ENCODE measurements at regions not wholly inside any gene's neighbourhood (a gene's known extent, or its start where the extent isn't known, plus 50 kb on each side); places are given as distances from the start of the nearest gene placed in this dataset.

DNA sequence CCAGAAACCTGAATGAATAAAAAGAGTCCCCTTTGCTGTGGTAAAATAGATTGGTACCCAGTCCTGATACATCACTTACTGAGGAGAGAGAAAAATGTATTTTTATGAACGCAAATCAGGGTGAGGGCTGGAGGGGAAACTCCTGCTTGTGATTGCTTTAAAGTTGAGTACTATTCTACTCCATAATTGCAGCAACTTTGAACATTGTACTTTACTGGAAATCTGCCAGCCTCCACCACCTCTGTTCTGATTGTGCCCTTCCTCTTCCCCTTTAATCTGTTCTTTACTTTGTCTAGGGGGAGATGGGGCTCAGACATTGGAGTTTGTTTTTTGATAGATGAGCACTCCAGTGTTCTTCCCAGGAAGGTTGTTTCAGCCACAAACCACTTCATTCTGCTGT, 81.9 kb downstream of the C3orf38 start:
- no peaks in the 10 kb centered on the region for H3K4me1 ChIP-seq (ENCODE audit: control insufficient read depth in 2 of 3, insufficient read depth in 2 of 3, low read depth in 1 of 3, low read length in 3 of 3)
- TF ChIP-seq, protein P1, sequence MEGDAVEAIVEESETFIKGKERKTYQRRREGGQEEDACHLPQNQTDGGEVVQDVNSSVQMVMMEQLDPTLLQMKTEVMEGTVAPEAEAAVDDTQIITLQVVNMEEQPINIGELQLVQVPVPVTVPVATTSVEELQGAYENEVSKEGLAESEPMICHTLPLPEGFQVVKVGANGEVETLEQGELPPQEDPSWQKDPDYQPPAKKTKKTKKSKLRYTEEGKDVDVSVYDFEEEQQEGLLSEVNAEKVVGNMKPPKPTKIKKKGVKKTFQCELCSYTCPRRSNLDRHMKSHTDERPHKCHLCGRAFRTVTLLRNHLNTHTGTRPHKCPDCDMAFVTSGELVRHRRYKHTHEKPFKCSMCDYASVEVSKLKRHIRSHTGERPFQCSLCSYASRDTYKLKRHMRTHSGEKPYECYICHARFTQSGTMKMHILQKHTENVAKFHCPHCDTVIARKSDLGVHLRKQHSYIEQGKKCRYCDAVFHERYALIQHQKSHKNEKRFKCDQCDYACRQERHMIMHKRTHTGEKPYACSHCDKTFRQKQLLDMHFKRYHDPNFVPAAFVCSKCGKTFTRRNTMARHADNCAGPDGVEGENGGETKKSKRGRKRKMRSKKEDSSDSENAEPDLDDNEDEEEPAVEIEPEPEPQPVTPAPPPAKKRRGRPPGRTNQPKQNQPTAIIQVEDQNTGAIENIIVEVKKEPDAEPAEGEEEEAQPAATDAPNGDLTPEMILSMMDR (IDR thresholded peaks at IDR 0.05; ENCODE audit: borderline replicate concordance, extremely low read depth, insufficient read depth) = no peak
- no peak overlapping the region for H3K27ac ChIP-seq (ENCODE audit: low read depth in 2 of 2, low read length in 2 of 2)
- no peak for DNase-seq
- no peaks in the 10 kb centered on the region for H3K9me3 ChIP-seq (ENCODE audit: control insufficient read depth in 2 of 3, insufficient read depth in 1 of 3, low read length in 3 of 3)
- no peak for FAIRE-seq
- H3K27me3 ChIP-seq (ENCODE audit: control insufficient read depth, insufficient read depth, low read length) = no peaks in the 10 kb centered on the region
- no peak overlapping the region for H3K4me3 ChIP-seq (ENCODE audit: low read length in 3 of 3)
- H3K36me3 ChIP-seq (ENCODE audit: control insufficient read depth in 2 of 3, insufficient read depth in 3 of 3, low read length in 3 of 3) = no peaks in the 10 kb centered on the region
- no peak overlapping the region for H3K9ac ChIP-seq (ENCODE audit: low read length in 3 of 3)
- intact Hi-C loops (cut with DNase I) = no loop called here

DNA sequence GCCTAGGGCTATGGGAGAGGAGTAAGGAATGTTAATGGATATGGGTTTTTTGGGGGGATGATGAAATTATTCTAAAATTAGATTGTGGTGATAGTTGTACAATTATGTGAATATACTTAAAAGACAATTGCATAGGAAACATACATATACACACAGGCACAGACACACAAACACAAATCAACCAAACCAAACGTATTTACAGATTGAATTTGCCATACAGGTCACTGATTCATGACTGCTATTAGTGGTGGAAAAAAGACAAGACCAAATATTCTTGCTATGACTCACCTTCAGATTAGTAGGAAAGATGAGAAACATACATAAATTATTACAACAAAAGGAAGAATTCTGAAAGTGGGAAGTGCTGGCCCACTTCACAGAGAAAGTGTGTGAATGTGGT, 85.3 kb downstream of the C3orf38 start:
- Histone ChIP-seq H3K36me3 (ENCODE audit: control insufficient read depth in 2 of 3, insufficient read depth in 3 of 3, low read length in 3 of 3) (no peaks in the 10 kb centered on the region), H3K27ac (ENCODE audit: low read depth in 2 of 2, low read length in 2 of 2) (no peak overlapping the region), H3K27me3 (ENCODE audit: control insufficient read depth, insufficient read depth, low read length) (no peaks in the 10 kb centered on the region), H3K9me3 (ENCODE audit: control insufficient read depth in 2 of 3, insufficient read depth in 1 of 3, low read length in 3 of 3) (no peaks in the 10 kb centered on the region), H3K4me1 (ENCODE audit: control insufficient read depth in 2 of 3, insufficient read depth in 2 of 3, low read depth in 1 of 3, low read length in 3 of 3) (no peaks in the 10 kb centered on the region), H3K4me3 (ENCODE audit: low read length in 3 of 3) (no peak overlapping the region), H3K9ac (ENCODE audit: low read length in 3 of 3) (no peak overlapping the region)
- DNase-seq = no peak
- intact Hi-C loops (cut with DNase I) = no loop called here
- TF ChIP-seq, protein P1 (IDR thresholded peaks at IDR 0.05; ENCODE audit: borderline replicate concordance, extremely low read depth, insufficient read depth) = no peak
- FAIRE-seq = no peak

DNA sequence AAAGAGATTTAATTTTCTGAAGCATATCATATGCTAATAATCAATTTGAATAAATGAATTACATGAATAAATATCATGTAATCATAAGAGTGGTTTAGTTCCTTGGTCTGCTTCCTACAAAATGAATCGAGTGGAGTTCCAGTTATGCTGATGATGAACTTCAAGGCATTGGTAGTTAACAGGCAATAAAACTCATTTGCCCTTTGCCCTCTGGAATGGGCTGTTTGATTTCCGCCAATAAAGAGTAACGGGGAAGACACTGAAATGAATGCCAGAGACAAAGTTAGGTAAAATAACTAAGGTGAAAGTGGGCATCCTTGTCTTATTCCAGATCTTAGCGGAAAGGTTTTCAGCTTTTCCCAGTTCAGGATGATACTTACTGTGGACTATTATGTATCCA, 90.1 kb downstream of the C3orf38 start:
- Histone ChIP-seq H3K36me3 (ENCODE audit: control insufficient read depth in 2 of 3, insufficient read depth in 3 of 3, low read length in 3 of 3) (no peaks in the 10 kb centered on the region), H3K9me3 (ENCODE audit: control insufficient read depth in 2 of 3, insufficient read depth in 1 of 3, low read length in 3 of 3) (no peaks in the 10 kb centered on the region), H3K4me1 (ENCODE audit: control insufficient read depth in 2 of 3, insufficient read depth in 2 of 3, low read depth in 1 of 3, low read length in 3 of 3) (no peaks in the 10 kb centered on the region), H3K9ac (ENCODE audit: low read length in 3 of 3) (no peak overlapping the region), H3K27ac (ENCODE audit: low read depth in 2 of 2, low read length in 2 of 2) (no peak overlapping the region), H3K4me3 (ENCODE audit: low read length in 3 of 3) (no peak overlapping the region), H3K27me3 (ENCODE audit: control insufficient read depth, insufficient read depth, low read length) (no peaks in the 10 kb centered on the region)
- no peak for FAIRE-seq
- TF ChIP-seq, protein P1 (IDR thresholded peaks at IDR 0.05; ENCODE audit: borderline replicate concordance, extremely low read depth, insufficient read depth) = no peak
- no peak for DNase-seq
- intact Hi-C loops (cut with DNase I) = no loop called here

DNA sequence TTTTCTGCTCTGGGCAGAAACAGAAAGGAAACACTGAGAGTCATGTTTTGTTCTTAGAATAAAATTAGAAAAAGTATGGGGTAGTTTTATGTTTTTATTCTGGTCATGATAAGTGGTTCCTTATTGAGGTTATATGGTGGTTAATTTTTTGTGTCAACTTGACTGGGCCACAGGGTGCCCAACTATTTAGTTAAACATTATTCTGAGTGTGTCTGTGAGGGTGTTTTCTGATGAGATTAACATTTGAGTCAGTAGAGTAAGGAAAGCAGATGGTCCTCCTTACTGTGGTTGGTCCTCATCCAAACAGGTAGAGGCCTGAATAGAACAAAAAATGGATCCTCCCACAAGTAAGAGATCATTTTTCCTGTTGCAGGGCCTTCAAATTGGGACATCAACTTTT, 98.9 kb downstream of the C3orf38 start:
- DNase-seq (no peak), FAIRE-seq (no peak)
- Histone ChIP-seq H3K27me3 (ENCODE audit: control insufficient read depth, insufficient read depth, low read length) (no peaks in the 10 kb centered on the region), H3K36me3 (ENCODE audit: control insufficient read depth in 2 of 3, insufficient read depth in 3 of 3, low read length in 3 of 3) (no peaks in the 10 kb centered on the region), H3K27ac (ENCODE audit: low read depth in 2 of 2, low read length in 2 of 2) (no peak overlapping the region), H3K4me3 (ENCODE audit: low read length in 3 of 3) (no peak overlapping the region), H3K9me3 (ENCODE audit: control insufficient read depth in 2 of 3, insufficient read depth in 1 of 3, low read length in 3 of 3) (no peaks in the 10 kb centered on the region), H3K9ac (ENCODE audit: low read length in 3 of 3) (no peak overlapping the region), H3K4me1 (ENCODE audit: control insufficient read depth in 2 of 3, insufficient read depth in 2 of 3, low read depth in 1 of 3, low read length in 3 of 3) (no peaks in the 10 kb centered on the region)
- intact Hi-C loops (cut with DNase I) = no loop called here
- TF ChIP-seq, protein P1 (IDR thresholded peaks at IDR 0.05; ENCODE audit: borderline replicate concordance, extremely low read depth, insufficient read depth) = no peak
